ENCODE measurements at regions not wholly inside any gene's neighbourhood (a gene's known extent, or its start where the extent isn't known, plus 50 kb on each side); places are given as distances from the start of the nearest gene placed in this dataset.

DNA sequence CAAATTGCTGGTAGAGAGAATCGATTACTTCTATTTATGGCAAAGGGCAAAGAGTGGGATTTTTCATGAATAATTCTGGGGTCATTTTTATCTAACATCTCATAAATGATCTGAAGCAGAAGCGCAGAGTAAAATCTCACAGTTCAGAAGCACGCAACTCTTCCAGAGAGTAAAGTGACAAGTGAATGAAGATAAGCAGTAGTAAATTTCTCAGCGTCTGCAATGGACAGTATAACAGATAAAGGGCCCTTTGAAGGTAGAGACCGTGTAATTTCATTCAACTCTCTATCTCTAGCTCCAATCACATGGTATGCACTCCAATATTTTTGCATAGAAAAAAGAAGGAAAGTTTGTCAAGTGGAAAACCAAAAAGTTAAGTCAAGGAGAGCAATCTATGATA, 521.1 kb upstream of the NECTIN3 start:
- no peak for TF ChIP-seq POLR2A (IDR thresholded peaks at IDR 0.05)
- TF ChIP-seq, protein P1, sequence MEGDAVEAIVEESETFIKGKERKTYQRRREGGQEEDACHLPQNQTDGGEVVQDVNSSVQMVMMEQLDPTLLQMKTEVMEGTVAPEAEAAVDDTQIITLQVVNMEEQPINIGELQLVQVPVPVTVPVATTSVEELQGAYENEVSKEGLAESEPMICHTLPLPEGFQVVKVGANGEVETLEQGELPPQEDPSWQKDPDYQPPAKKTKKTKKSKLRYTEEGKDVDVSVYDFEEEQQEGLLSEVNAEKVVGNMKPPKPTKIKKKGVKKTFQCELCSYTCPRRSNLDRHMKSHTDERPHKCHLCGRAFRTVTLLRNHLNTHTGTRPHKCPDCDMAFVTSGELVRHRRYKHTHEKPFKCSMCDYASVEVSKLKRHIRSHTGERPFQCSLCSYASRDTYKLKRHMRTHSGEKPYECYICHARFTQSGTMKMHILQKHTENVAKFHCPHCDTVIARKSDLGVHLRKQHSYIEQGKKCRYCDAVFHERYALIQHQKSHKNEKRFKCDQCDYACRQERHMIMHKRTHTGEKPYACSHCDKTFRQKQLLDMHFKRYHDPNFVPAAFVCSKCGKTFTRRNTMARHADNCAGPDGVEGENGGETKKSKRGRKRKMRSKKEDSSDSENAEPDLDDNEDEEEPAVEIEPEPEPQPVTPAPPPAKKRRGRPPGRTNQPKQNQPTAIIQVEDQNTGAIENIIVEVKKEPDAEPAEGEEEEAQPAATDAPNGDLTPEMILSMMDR (IDR thresholded peaks at IDR 0.05): no peak

Measured in uterus (tissue), 2 donors.